ENCODE measurements at regions not wholly inside any gene's neighbourhood (a gene's known extent, or its start where the extent isn't known, plus 50 kb on each side); places are given as distances from the start of the nearest gene placed in this dataset.

DNA sequence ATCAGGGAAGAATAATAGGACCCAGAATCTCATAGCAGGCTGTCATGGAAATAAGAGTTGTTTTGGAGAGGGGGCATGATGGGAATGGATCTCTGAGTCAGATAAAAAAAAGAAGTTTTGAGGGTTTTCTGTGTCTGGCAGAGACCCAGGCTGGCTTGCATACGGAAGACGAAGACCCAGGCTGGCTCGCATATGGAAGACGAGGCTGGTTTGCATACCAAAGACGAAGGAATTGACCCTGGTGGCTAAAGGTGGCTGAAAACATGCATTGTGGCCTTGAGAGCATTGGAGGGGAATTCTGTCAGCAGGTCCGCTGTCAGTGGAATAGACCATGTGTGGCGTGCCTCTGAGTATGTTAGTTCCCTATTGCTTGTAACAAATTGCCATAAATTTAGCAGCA, 335.1 kb downstream of the BTBD3 start:
- H3K36me3 ChIP-seq, result no peaks in the 10 kb centered on the region
- no peaks in the 10 kb centered on the region for H3K9me3 ChIP-seq
- no peak for TF ChIP-seq EP300 (IDR thresholded peaks at IDR 0.05)
- TF ChIP-seq, protein P1, sequence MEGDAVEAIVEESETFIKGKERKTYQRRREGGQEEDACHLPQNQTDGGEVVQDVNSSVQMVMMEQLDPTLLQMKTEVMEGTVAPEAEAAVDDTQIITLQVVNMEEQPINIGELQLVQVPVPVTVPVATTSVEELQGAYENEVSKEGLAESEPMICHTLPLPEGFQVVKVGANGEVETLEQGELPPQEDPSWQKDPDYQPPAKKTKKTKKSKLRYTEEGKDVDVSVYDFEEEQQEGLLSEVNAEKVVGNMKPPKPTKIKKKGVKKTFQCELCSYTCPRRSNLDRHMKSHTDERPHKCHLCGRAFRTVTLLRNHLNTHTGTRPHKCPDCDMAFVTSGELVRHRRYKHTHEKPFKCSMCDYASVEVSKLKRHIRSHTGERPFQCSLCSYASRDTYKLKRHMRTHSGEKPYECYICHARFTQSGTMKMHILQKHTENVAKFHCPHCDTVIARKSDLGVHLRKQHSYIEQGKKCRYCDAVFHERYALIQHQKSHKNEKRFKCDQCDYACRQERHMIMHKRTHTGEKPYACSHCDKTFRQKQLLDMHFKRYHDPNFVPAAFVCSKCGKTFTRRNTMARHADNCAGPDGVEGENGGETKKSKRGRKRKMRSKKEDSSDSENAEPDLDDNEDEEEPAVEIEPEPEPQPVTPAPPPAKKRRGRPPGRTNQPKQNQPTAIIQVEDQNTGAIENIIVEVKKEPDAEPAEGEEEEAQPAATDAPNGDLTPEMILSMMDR (IDR thresholded peaks at IDR 0.05), result no peak
- no peak for TF ChIP-seq POLR2A (IDR thresholded peaks at IDR 0.05)
- H3K27ac ChIP-seq, result no peak overlapping the region
- 8 to 33% (median 8%) methylated on average over 7 of the region's 7 CpGs for WGBS, 3 donors
- H3K27me3 ChIP-seq, result no peaks in the 10 kb centered on the region
- intact Hi-C loops (cut with DNase I), result no loop called here
- no peak overlapping the region for H3K4me3 ChIP-seq
- peaks cover 4% of the 10 kb centered on the region for H3K4me1 ChIP-seq (ENCODE audit: insufficient read depth)
- DNase-seq, result no peak

DNA sequence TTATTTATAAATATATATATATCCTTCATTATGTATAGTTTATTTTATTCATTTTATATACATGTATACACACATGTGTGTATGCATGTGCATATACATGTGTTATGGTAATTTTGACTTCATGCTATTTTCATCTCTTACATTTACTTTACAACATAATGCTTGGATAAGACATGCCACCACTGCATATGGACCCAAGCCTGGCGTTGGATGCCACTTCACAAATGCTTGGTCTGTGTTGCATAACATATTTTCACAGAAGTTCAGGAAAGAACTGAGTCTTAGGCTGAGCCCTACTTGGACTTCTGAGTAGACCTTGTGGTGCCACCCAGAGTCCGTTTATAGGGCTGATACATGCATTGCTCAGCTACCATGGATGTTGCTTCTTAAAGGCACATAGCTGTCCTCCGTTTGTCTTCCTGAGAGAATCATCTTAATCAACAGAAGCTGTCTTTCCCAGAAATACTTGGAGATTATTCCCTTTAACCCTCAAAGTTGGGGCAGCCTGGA, 337.8 kb downstream of the BTBD3 start:
- Histone ChIP-seq H3K36me3 (no peaks in the 10 kb centered on the region), H3K9me3 (no peaks in the 10 kb centered on the region), H3K27ac (no peak overlapping the region), H3K27me3 (no peaks in the 10 kb centered on the region), H3K4me1 (ENCODE audit: insufficient read depth) (peaks cover 4% of the 10 kb centered on the region), H3K4me3 (no peak overlapping the region)
- no peak for DNase-seq
- intact Hi-C loops (cut with DNase I), result no loop called here
- WGBS, 3 donors, result 82 to 95% (median 84%) methylated on average over 3 of the region's 3 CpGs
- TF ChIP-seq, protein P1 (IDR thresholded peaks at IDR 0.05), result no peak
- TF ChIP-seq EP300 (IDR thresholded peaks at IDR 0.05) (no peak), POLR2A (IDR thresholded peaks at IDR 0.05) (no peak)

DNA sequence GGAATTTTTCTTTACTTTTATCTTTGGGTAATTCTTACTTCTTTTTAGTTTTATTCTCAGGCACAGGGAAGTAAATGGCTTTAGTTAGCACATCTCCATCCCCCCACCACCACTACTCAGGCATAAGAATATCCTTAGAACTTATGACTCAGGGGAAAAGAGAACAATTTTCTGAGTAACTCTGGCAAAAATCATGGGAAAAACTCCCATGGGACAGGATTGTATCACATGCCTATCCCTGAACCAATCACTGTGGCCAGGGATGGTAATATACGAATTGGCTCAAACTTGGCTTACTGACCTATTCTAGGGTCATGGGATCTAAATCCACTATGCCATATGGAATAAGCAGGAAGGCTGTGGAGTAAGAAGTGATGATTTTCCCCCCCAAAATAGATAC, 339.1 kb downstream of the BTBD3 start:
- Histone ChIP-seq H3K36me3 (no peaks in the 10 kb centered on the region), H3K9me3 (no peaks in the 10 kb centered on the region), H3K27me3 (no peaks in the 10 kb centered on the region), H3K4me3 (no peak overlapping the region), H3K4me1 (ENCODE audit: insufficient read depth) (peaks cover 4% of the 10 kb centered on the region), H3K27ac (no peak overlapping the region)
- WGBS, 3 donors, result 17 to 91% (median 37%) methylated on average over 1 of the region's 1 CpG
- intact Hi-C loops (cut with DNase I), result no loop called here
- TF ChIP-seq, protein P1 (IDR thresholded peaks at IDR 0.05), result no peak
- TF ChIP-seq EP300 (IDR thresholded peaks at IDR 0.05) (no peak), POLR2A (IDR thresholded peaks at IDR 0.05) (no peak)
- DNase-seq, result no peak

DNA sequence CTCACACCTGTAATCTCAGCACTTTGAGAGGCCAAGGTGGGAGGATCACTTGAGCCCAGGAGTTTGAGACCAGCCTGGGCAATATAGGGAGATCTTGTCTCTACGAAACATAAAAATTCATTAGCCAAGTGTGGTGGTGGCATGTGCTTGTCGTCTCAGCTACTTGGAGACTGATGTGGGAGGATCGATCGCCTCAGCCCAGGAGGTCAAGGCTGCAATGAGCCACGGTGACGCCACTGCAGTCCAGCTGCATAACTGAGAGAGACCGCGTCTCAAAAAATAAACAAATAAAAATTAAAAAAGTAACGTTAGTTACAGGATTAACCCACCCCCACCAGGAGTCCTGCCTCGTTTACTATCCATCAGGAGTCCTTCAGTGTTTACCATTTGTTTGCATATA, 345.1 kb downstream of the BTBD3 start:
- no peak for DNase-seq
- H3K36me3 ChIP-seq, result no peaks in the 10 kb centered on the region
- no peak overlapping the region for H3K4me3 ChIP-seq
- H3K9me3 ChIP-seq, result no peaks in the 10 kb centered on the region
- no peak overlapping the region for H3K27ac ChIP-seq
- no peak for TF ChIP-seq EP300 (IDR thresholded peaks at IDR 0.05)
- TF ChIP-seq, protein P1 (IDR thresholded peaks at IDR 0.05), result no peak
- no peak for TF ChIP-seq POLR2A (IDR thresholded peaks at IDR 0.05)
- peaks cover 3% of the 10 kb centered on the region for H3K4me1 ChIP-seq (ENCODE audit: insufficient read depth)
- H3K27me3 ChIP-seq, result no peaks in the 10 kb centered on the region
- intact Hi-C loops (cut with DNase I), result no loop called here
- WGBS, 3 donors, result 10 to 31% (median 11%) methylated on average over 10 of the region's 10 CpGs
